ENCODE measurements at regions not wholly inside any gene's neighbourhood (a gene's known extent, or its start where the extent isn't known, plus 50 kb on each side); places are given as distances from the start of the nearest gene placed in this dataset.
A peak's percentile ranks its signal among the peaks of the same experiment; 100 is the strongest.

DNA sequence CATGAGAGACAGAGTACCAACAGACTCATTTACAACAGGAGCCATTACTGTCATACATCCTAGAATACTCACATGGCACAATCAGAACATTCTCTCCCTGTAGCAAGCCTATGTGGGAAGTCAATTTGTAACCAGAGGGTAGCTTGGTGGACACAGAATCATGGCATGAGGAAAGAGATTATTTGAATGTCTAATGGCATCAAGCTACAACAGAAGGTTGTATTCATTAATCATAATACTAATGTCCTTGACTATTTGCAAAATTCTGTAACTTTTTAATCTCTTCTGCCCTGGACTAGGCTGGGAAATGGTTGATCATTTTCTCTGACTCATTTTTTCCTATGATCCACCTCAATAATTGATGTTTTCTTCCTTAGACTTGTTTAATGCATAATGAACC lies 345.2 kb upstream of the IL12A start:
- no peak for DNase-seq (ENCODE audit: insufficient read length, low spot score, missing footprints)
- TF ChIP-seq, protein P1, sequence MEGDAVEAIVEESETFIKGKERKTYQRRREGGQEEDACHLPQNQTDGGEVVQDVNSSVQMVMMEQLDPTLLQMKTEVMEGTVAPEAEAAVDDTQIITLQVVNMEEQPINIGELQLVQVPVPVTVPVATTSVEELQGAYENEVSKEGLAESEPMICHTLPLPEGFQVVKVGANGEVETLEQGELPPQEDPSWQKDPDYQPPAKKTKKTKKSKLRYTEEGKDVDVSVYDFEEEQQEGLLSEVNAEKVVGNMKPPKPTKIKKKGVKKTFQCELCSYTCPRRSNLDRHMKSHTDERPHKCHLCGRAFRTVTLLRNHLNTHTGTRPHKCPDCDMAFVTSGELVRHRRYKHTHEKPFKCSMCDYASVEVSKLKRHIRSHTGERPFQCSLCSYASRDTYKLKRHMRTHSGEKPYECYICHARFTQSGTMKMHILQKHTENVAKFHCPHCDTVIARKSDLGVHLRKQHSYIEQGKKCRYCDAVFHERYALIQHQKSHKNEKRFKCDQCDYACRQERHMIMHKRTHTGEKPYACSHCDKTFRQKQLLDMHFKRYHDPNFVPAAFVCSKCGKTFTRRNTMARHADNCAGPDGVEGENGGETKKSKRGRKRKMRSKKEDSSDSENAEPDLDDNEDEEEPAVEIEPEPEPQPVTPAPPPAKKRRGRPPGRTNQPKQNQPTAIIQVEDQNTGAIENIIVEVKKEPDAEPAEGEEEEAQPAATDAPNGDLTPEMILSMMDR (IDR thresholded peaks at IDR 0.05; ENCODE audit: extremely low read depth, low read depth, low read length): no peak
- Histone ChIP-seq H3K79me2 (ENCODE audit: insufficient read depth, low read length) (no peaks in the 10 kb centered on the region), H2AFZ (ENCODE audit: low read length) (no peak overlapping the region), H3K4me2 (ENCODE audit: insufficient read depth, low read length) (no peak overlapping the region), H3K9me3 (ENCODE audit: low read depth, low read length) (no peaks in the 10 kb centered on the region), H4K20me1 (ENCODE audit: insufficient read depth, low read length) (no peaks in the 10 kb centered on the region), H3K27me3 (ENCODE audit: insufficient read depth, low read length) (no peaks in the 10 kb centered on the region), H3K4me3 (ENCODE audit: insufficient read depth, low read length) (no peak overlapping the region), H3K36me3 (ENCODE audit: insufficient read depth, low read length) (no peaks in the 10 kb centered on the region), H3K27ac (ENCODE audit: low read depth, low read length) (no peak overlapping the region), H3K4me1 (ENCODE audit: insufficient read depth, low read length) (peaks cover 13% of the 10 kb centered on the region)

DNA sequence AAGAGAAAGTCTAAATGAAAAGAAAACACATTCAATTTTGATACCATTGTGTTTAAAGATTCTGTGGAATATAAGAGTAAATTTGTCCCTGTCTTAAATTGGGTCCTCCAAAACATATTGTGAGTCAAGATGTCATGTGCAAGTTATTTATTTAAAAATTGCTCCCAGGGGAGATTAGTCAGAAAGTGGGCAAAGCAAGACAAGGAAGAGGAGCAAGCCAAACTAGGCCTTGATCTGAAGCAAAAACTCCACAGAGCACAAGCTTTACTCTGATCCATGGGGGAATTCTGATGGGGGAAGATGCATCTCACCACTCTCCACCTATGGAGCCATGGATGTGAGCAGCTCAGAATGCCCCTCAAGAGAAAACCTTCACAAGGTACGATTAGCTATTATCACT lies 342.8 kb upstream of the IL12A start:
- H4K20me1 ChIP-seq (ENCODE audit: insufficient read depth, low read length): no peaks in the 10 kb centered on the region
- H3K4me2 ChIP-seq (ENCODE audit: insufficient read depth, low read length): no peak overlapping the region
- H3K27me3 ChIP-seq (ENCODE audit: insufficient read depth, low read length): no peaks in the 10 kb centered on the region
- TF ChIP-seq, protein P1 (IDR thresholded peaks at IDR 0.05; ENCODE audit: extremely low read depth, low read depth, low read length): no peak
- no peaks in the 10 kb centered on the region for H3K79me2 ChIP-seq (ENCODE audit: insufficient read depth, low read length)
- H3K9me3 ChIP-seq (ENCODE audit: low read depth, low read length): no peaks in the 10 kb centered on the region
- peak overlapping the region; percentile 44 for H2AFZ ChIP-seq (ENCODE audit: low read length)
- no peak for DNase-seq (ENCODE audit: insufficient read length, low spot score, missing footprints)
- peaks cover 13% of the 10 kb centered on the region for H3K4me1 ChIP-seq (ENCODE audit: insufficient read depth, low read length)
- H3K4me3 ChIP-seq (ENCODE audit: insufficient read depth, low read length): no peak overlapping the region
- peak overlapping the region; percentile 23 for H3K27ac ChIP-seq (ENCODE audit: low read depth, low read length)
- no peaks in the 10 kb centered on the region for H3K36me3 ChIP-seq (ENCODE audit: insufficient read depth, low read length)

DNA sequence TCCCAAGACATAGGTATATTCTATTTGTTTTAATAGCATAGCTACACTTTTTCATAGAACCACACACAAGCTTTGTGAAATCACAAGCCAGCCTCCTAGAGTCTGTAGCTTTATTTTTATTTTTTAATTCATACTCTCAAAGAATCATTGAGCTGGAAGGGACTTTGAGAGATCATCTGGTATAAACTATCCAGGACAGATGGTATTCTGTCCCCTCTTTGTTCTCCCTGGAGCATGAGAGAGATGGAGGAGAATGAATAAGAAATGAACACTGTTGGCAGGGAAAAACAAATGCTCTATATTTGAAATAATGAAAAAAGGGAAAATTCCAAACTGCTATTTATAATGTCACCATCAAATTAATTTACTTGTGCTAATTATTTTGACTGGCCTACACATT lies 338.7 kb upstream of the IL12A start:
- DNase-seq (ENCODE audit: insufficient read length, low spot score, missing footprints): no peak
- Histone ChIP-seq H3K79me2 (ENCODE audit: insufficient read depth, low read length) (no peaks in the 10 kb centered on the region), H3K4me3 (ENCODE audit: insufficient read depth, low read length) (no peak overlapping the region), H3K36me3 (ENCODE audit: insufficient read depth, low read length) (no peaks in the 10 kb centered on the region), H2AFZ (ENCODE audit: low read length) (no peak overlapping the region), H3K27me3 (ENCODE audit: insufficient read depth, low read length) (no peaks in the 10 kb centered on the region), H3K4me1 (ENCODE audit: insufficient read depth, low read length) (peaks cover 13% of the 10 kb centered on the region), H3K9me3 (ENCODE audit: low read depth, low read length) (no peaks in the 10 kb centered on the region), H3K4me2 (ENCODE audit: insufficient read depth, low read length) (no peak overlapping the region), H4K20me1 (ENCODE audit: insufficient read depth, low read length) (no peaks in the 10 kb centered on the region), H3K27ac (ENCODE audit: low read depth, low read length) (no peak overlapping the region)
- TF ChIP-seq, protein P1 (IDR thresholded peaks at IDR 0.05; ENCODE audit: extremely low read depth, low read depth, low read length): no peak

DNA sequence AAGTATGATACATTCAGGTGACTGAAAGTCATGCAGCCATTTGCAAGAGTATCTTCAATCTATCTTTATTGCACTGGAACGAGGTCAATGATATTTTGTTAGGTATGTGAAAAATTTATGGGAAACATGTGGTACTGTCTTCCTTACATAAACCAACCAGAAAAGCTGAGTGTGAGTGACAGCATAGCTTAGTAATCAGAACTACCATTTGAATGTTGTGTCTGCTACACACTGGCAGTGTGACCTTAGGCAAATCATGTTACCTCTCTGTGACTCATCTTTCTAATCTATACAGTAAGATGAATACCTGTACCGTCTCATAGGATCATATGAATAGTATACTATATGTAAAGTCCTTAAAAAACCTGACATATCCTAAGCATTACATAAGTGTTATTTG lies 337.9 kb upstream of the IL12A start:
- TF ChIP-seq, protein P1 (IDR thresholded peaks at IDR 0.05; ENCODE audit: extremely low read depth, low read depth, low read length): no peak
- no peak overlapping the region for H3K4me2 ChIP-seq (ENCODE audit: insufficient read depth, low read length)
- H2AFZ ChIP-seq (ENCODE audit: low read length): no peak overlapping the region
- H4K20me1 ChIP-seq (ENCODE audit: insufficient read depth, low read length): no peaks in the 10 kb centered on the region
- H3K27ac ChIP-seq (ENCODE audit: low read depth, low read length): no peak overlapping the region
- DNase-seq (ENCODE audit: insufficient read length, low spot score, missing footprints): no peak
- H3K4me1 ChIP-seq (ENCODE audit: insufficient read depth, low read length): peaks cover 7% of the 10 kb centered on the region
- no peaks in the 10 kb centered on the region for H3K27me3 ChIP-seq (ENCODE audit: insufficient read depth, low read length)
- H3K9me3 ChIP-seq (ENCODE audit: low read depth, low read length): no peaks in the 10 kb centered on the region
- H3K36me3 ChIP-seq (ENCODE audit: insufficient read depth, low read length): no peaks in the 10 kb centered on the region
- no peaks in the 10 kb centered on the region for H3K79me2 ChIP-seq (ENCODE audit: insufficient read depth, low read length)
- H3K4me3 ChIP-seq (ENCODE audit: insufficient read depth, low read length): no peak overlapping the region

Data from osteoblast (primary cell).